ENCODE measurements at regions not wholly inside any gene's neighbourhood (a gene's known extent, or its start where the extent isn't known, plus 50 kb on each side); places are given as distances from the start of the nearest gene placed in this dataset.

- TF ChIP-seq CTCF (IDR thresholded peaks at IDR 0.05) (no peak), POLR2A (IDR thresholded peaks at IDR 0.05) (no peak)
Observed at GRCh38 chrX:139304471-139304870, 226.1 kb upstream of the F9 start.
